Mucosa of descending colon (tissue), 3 donors: ENCODE measurements at regions not wholly inside any gene's neighbourhood (a gene's known extent, or its start where the extent isn't known, plus 50 kb on each side); places are given as distances from the start of the nearest gene placed in this dataset.

Source experiments
- ATAC-seq: fragments of 200-7000 bp; cut with Tn5 transposase; one replicate; pipeline ENCODE4 v1.9.1; 2020; ENCODE audit warnings: mild to moderate bottlenecking, moderate library complexity
- DNase-seq, 3 donors: peaks; one replicate each; pipeline ENCODE4 v3.0.0-alpha.2; 2020
- H3K36me3 ChIP-seq: fragments of 200-600 bp; one replicate; pipeline ENCODE4 v1.8.0; 2021; ENCODE audit warnings: low read depth, mild to moderate bottlenecking
- H3K4me1 ChIP-seq: fragments of 200-600 bp; one replicate; pipeline ENCODE4 v1.8.0; 2021; ENCODE audit warnings: low read depth, mild to moderate bottlenecking
- H3K4me3 ChIP-seq: fragments of 200-600 bp; one replicate; pipeline ENCODE4 v1.8.0; 2021; ENCODE audit warnings: mild to moderate bottlenecking
- H3K9me3 ChIP-seq: fragments of 200-600 bp; one replicate; pipeline ENCODE4 v1.8.0; 2021; ENCODE audit warnings: mild to moderate bottlenecking
- CTCF ChIP-seq: fragments of 200-600 bp; IDR thresholded peaks from one replicate; pipeline ENCODE4 v1.8.0; 2022; ENCODE audit warnings: antibody characterized with exemption, mild to moderate bottlenecking
- intact Hi-C, 2 donors: fragments of 100-400 bp; cut with DNase I in 1 of 2; cut with micrococcal nuclease in 1 of 2; formaldehyde crosslinking; loops; one replicate each; pipeline versions ENCODE4 v1.11.0 to v1.11.1; 2022; cut with DNase I, micrococcal nuclease
- donor health status: DM: no; HTN: no; CAD: no; lungs with moderate emphysema.
- donor health status: DM: no; HTN: no; CAD: no.
- donor health status: DM: no; HTN: yes; CAD: no.

GRCh38 chr11:79931692-79932091 is 490.9 kb upstream of the TENM4 start:
- DNase-seq (no peak), ATAC-seq (no peak)
- no peak for TF ChIP-seq CTCF
- no peaks in the 10 kb centered on the region for H3K36me3 ChIP-seq
- no peak overlapping the region for H3K4me3 ChIP-seq
- no peaks in the 10 kb centered on the region for H3K9me3 ChIP-seq
- no peaks in the 10 kb centered on the region for H3K4me1 ChIP-seq
- intact Hi-C loops = no loop called here

- Histone ChIP-seq H3K4me3 (no peak overlapping the region), H3K4me1 (no peaks in the 10 kb centered on the region), H3K9me3 (no peaks in the 10 kb centered on the region), H3K36me3 (no peaks in the 10 kb centered on the region)
- intact Hi-C loops = no loop called here
- DNase-seq (no peak), ATAC-seq (no peak)
- no peak for TF ChIP-seq CTCF
These were observed 485.9 kb upstream of the TENM4 start for GRCh38 chr11:79926707-79927106.

DNA sequence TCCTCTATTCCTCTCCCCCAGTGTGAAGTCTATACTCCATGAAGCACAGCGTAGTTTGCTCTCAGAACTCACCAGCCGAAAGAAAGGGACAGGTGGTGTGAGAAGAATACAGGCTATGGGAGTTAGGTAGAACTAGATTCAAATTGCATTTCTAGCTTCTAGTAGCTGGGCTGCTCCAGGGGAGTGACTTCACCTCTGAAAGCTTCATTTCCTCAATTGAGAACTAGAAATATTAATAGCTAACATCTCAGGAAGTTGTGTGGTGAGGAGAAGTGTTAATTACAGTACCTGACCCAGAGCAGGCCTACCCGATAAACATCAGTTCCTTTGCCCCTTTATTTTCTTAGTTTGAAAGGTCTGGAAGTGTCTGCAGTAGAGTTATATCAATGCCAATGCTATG is 484.7 kb upstream of the TENM4 start:
- no peaks in the 10 kb centered on the region for H3K36me3 ChIP-seq
- H3K4me3 ChIP-seq = no peak overlapping the region
- no peaks in the 10 kb centered on the region for H3K4me1 ChIP-seq
- no peak for ATAC-seq
- no peaks in the 10 kb centered on the region for H3K9me3 ChIP-seq
- no peak for DNase-seq
- intact Hi-C loops = no loop called here
- no peak for TF ChIP-seq CTCF

GRCh38 chr11:79922641-79923040 is 481.8 kb upstream of the TENM4 start:
- intact Hi-C loops = no loop called here
- ATAC-seq (no peak), DNase-seq (no peak)
- Histone ChIP-seq H3K9me3 (no peaks in the 10 kb centered on the region), H3K4me3 (no peak overlapping the region), H3K4me1 (peaks cover 5% of the 10 kb centered on the region), H3K36me3 (no peaks in the 10 kb centered on the region)
- no peak for TF ChIP-seq CTCF

- no peak for ATAC-seq
- Histone ChIP-seq H3K4me3 (no peak overlapping the region), H3K9me3 (no peaks in the 10 kb centered on the region), H3K4me1 (peaks cover 5% of the 10 kb centered on the region), H3K36me3 (no peaks in the 10 kb centered on the region)
- no peak for DNase-seq
- intact Hi-C loops = no loop called here
- no peak for TF ChIP-seq CTCF
These were observed 479.6 kb upstream of the TENM4 start for GRCh38 chr11:79920480-79920879.

DNA sequence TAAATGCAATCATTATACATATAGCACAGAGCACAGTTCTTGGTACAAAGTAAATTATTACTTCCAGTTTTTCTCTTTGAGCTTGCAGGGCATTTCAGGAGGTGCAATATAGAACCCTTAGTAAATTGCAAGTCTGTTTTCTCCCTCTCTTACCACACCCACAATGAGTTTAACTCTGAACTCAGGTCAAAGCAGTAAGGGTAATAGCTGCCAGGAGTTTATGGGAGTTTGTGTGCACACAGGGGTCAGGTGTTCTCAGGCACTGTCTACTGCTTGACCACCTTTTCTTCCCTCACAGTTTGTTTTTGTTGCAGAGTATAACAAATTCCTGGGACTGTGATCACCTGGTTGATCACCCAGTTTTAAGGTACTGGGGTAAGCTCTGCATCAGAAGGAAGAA is 478.5 kb upstream of the TENM4 start:
- peak; percentile 79 for ATAC-seq
- H3K9me3 ChIP-seq = no peaks in the 10 kb centered on the region
- no peak overlapping the region for H3K4me3 ChIP-seq
- TF ChIP-seq CTCF = no peak
- peaks cover 5% of the 10 kb centered on the region for H3K4me1 ChIP-seq
- DNase-seq = peak in 1 of 3 donors; percentile 37
- H3K36me3 ChIP-seq = no peaks in the 10 kb centered on the region
- intact Hi-C loops = no loop called here
